ENCODE measurements at regions not wholly inside any gene's neighbourhood (a gene's known extent, or its start where the extent isn't known, plus 50 kb on each side); places are given as distances from the start of the nearest gene placed in this dataset.
"Not testable (repeated sequence)": the region's sequence is repeated elsewhere in the genome, so short reads cannot be mapped to it uniquely, and the experiment has no call there.

DNA sequence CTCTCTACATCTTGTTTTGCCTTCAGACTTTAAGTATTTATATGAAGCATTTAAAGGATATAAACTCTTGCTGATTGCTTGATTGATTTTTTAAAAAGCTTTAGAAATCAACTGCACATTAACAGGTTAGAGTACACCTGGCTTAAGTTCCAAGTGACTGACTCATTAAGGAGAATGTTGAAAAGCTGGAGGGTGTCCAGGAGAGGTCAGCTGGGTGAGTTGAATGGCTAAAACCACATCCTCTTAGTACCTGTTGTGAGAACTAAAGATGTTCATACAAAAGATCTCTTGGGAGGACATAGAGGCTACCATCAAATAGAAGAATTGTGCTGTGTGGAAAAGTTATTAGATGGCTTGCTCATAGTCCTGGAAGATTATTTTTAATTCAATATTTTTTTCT, 206.8 kb downstream of the TXNL1 start:
- TF ChIP-seq EZH2 (IDR thresholded peaks at IDR 0.05; ENCODE audit: borderline replicate concordance, low read depth, low read length, severe bottlenecking): no peak
- TF ChIP-seq, protein P1, sequence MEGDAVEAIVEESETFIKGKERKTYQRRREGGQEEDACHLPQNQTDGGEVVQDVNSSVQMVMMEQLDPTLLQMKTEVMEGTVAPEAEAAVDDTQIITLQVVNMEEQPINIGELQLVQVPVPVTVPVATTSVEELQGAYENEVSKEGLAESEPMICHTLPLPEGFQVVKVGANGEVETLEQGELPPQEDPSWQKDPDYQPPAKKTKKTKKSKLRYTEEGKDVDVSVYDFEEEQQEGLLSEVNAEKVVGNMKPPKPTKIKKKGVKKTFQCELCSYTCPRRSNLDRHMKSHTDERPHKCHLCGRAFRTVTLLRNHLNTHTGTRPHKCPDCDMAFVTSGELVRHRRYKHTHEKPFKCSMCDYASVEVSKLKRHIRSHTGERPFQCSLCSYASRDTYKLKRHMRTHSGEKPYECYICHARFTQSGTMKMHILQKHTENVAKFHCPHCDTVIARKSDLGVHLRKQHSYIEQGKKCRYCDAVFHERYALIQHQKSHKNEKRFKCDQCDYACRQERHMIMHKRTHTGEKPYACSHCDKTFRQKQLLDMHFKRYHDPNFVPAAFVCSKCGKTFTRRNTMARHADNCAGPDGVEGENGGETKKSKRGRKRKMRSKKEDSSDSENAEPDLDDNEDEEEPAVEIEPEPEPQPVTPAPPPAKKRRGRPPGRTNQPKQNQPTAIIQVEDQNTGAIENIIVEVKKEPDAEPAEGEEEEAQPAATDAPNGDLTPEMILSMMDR (IDR thresholded peaks at IDR 0.05; ENCODE audit: borderline replicate concordance, extremely low read depth, low read length, poor library complexity, severe bottlenecking): no peak
- Histone ChIP-seq H3K27me3 (ENCODE audit: insufficient read depth, low read length, poor library complexity) (no peaks in the 10 kb centered on the region), H3K9ac (ENCODE audit: low read depth, low read length) (no peak overlapping the region), H3K4me3 (ENCODE audit: low read depth in 1 of 2, low read length in 2 of 2) (no peak overlapping the region), H3K27ac (ENCODE audit: low read length) (no peak overlapping the region), H3K36me3 (ENCODE audit: insufficient read depth, low read length) (no peaks in the 10 kb centered on the region), H3K4me2 (ENCODE audit: insufficient read depth, low read length) (no peak overlapping the region), H3K4me1 (ENCODE audit: insufficient read depth, low read length) (no peaks in the 10 kb centered on the region), H2AFZ (ENCODE audit: low read depth, low read length) (no peak overlapping the region), H3K79me2 (ENCODE audit: insufficient read depth, low read length) (no peaks in the 10 kb centered on the region), H3K9me3 (ENCODE audit: insufficient read depth, low read length, severe bottlenecking) (no peaks in the 10 kb centered on the region), H4K20me1 (ENCODE audit: insufficient read depth, low read length) (no peaks in the 10 kb centered on the region)
- DNase-seq (no peak), ATAC-seq (ENCODE audit: insufficient read depth, low read depth) (no peak)

DNA sequence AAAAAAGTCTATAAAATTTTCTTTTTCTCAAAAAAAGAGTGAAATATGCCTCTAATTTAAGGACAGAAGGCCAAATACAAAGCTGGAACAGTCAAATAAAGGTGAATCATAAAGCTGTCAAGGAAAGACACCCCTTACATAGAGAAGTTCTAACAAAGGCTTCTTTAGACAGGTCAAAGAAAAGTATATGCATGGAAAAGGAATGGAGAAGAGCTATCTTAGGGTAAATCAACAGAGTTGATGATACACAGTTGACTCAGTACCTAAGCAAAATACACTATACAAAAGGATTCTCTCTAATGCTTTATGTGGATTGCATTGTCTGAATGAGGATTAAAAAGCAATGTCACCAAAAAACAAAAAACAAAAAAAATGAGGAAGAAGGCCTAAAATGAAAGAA, 214.8 kb downstream of the TXNL1 start:
- Histone ChIP-seq H3K9me3 (ENCODE audit: insufficient read depth, low read length, severe bottlenecking) (no peaks in the 10 kb centered on the region), H3K36me3 (ENCODE audit: insufficient read depth, low read length) (no peaks in the 10 kb centered on the region), H3K27ac (ENCODE audit: low read length) (no peak overlapping the region), H2AFZ (ENCODE audit: low read depth, low read length) (no peak overlapping the region), H3K4me1 (ENCODE audit: insufficient read depth, low read length) (no peaks in the 10 kb centered on the region), H3K27me3 (ENCODE audit: insufficient read depth, low read length, poor library complexity) (no peaks in the 10 kb centered on the region), H4K20me1 (ENCODE audit: insufficient read depth, low read length) (no peaks in the 10 kb centered on the region), H3K4me3 (ENCODE audit: low read depth in 1 of 2, low read length in 2 of 2) (no peak overlapping the region), H3K4me2 (ENCODE audit: insufficient read depth, low read length) (no peak overlapping the region), H3K79me2 (ENCODE audit: insufficient read depth, low read length) (no peaks in the 10 kb centered on the region), H3K9ac (ENCODE audit: low read depth, low read length) (no peak overlapping the region)
- DNase-seq (no peak), ATAC-seq (ENCODE audit: insufficient read depth, low read depth) (no peak)
- TF ChIP-seq, protein P1 (IDR thresholded peaks at IDR 0.05; ENCODE audit: borderline replicate concordance, extremely low read depth, low read length, poor library complexity, severe bottlenecking): no peak
- TF ChIP-seq EZH2 (IDR thresholded peaks at IDR 0.05; ENCODE audit: borderline replicate concordance, low read depth, low read length, severe bottlenecking): no peak

DNA sequence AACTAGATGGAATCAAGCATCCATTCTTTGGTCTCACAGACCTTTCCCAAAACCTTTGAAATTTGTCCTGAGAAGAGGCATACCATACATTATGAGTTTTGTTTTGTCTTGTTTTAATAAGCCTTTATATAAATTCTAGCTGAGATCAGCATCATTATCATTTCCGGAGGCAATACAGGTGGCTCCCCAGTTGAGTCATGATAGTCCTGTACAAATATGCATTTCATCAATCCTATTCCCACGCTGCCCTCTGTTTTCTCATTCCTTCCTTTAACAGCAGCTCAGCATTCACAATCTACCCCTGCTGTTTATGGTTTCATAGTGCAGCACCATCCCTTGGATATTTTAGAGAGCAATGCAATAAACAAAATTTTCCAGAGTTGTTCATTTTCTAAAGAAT, 216.7 kb downstream of the TXNL1 start:
- no peak overlapping the region for H3K4me3 ChIP-seq (ENCODE audit: low read depth in 1 of 2, low read length in 2 of 2)
- no peaks in the 10 kb centered on the region for H3K4me1 ChIP-seq (ENCODE audit: insufficient read depth, low read length)
- TF ChIP-seq, protein P1 (IDR thresholded peaks at IDR 0.05; ENCODE audit: borderline replicate concordance, extremely low read depth, low read length, poor library complexity, severe bottlenecking): no peak
- TF ChIP-seq EZH2 (IDR thresholded peaks at IDR 0.05; ENCODE audit: borderline replicate concordance, low read depth, low read length, severe bottlenecking): no peak
- H3K9me3 ChIP-seq (ENCODE audit: insufficient read depth, low read length, severe bottlenecking): no peaks in the 10 kb centered on the region
- no peak overlapping the region for H3K27ac ChIP-seq (ENCODE audit: low read length)
- ATAC-seq (ENCODE audit: insufficient read depth, low read depth) (no peak), DNase-seq (no peak)
- H3K4me2 ChIP-seq (ENCODE audit: insufficient read depth, low read length): no peak overlapping the region
- no peak overlapping the region for H3K9ac ChIP-seq (ENCODE audit: low read depth, low read length)
- no peaks in the 10 kb centered on the region for H3K27me3 ChIP-seq (ENCODE audit: insufficient read depth, low read length, poor library complexity)
- H3K79me2 ChIP-seq (ENCODE audit: insufficient read depth, low read length): no peaks in the 10 kb centered on the region
- no peaks in the 10 kb centered on the region for H3K36me3 ChIP-seq (ENCODE audit: insufficient read depth, low read length)
- H4K20me1 ChIP-seq (ENCODE audit: insufficient read depth, low read length): no peaks in the 10 kb centered on the region
- no peak overlapping the region for H2AFZ ChIP-seq (ENCODE audit: low read depth, low read length)

DNA sequence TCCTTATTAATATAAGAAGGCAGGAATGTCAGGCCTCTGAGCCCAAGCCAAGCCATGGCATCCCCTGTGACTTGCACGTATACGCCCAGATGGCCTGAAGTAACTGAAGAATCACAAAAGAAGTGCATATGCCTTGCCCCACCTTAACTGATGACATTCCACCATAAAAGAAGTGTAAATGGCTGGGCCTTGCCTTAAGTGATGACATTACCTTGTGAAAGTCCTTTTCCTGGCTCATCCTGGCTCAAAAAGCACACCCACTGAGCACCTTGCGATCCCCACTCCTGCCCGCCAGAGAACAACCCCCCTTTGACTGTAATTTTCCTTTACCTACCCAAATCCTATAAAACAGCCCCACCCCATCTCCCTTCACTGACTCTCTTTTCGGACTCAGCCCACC, 217.5 kb downstream of the TXNL1 start:
- H2AFZ ChIP-seq (ENCODE audit: low read depth, low read length); H3K27ac ChIP-seq (ENCODE audit: low read length); H3K4me1 ChIP-seq (ENCODE audit: insufficient read depth, low read length); DNase-seq; H3K4me3 ChIP-seq (ENCODE audit: low read depth in 1 of 2, low read length in 2 of 2); H3K36me3 ChIP-seq (ENCODE audit: insufficient read depth, low read length); H3K27me3 ChIP-seq (ENCODE audit: insufficient read depth, low read length, poor library complexity); H3K9me3 ChIP-seq (ENCODE audit: insufficient read depth, low read length, severe bottlenecking); H4K20me1 ChIP-seq (ENCODE audit: insufficient read depth, low read length); H3K79me2 ChIP-seq (ENCODE audit: insufficient read depth, low read length); H3K9ac ChIP-seq (ENCODE audit: low read depth, low read length); ATAC-seq (ENCODE audit: insufficient read depth, low read depth); H3K4me2 ChIP-seq (ENCODE audit: insufficient read depth, low read length): not testable (repeated sequence)
